Neural cell (in vitro differentiated cells): ENCODE measurements at regions not wholly inside any gene's neighbourhood (a gene's known extent, or its start where the extent isn't known, plus 50 kb on each side); places are given as distances from the start of the nearest gene placed in this dataset.

ENCODE experiments used
- EP300 ChIP-seq: fragments of 450-650 bp; conservative IDR thresholded peaks from 2 replicates; pipeline ENCODE4 v1.6.1; 2014; ENCODE audit warnings: antibody characterized with exemption, mild to moderate bottlenecking, moderate library complexity; ENCODE audit not compliant: poor library complexity, severe bottlenecking
- EZH2 ChIP-seq: fragments of 200-600, 300-800 bp; shearing (Covaris generic), sonication (generic); IDR thresholded peaks from 2 replicates; pipeline ENCODE4 v1.6.1; 2014; ENCODE audit warnings: antibody characterized with exemption, low read length, borderline replicate concordance, mild to moderate bottlenecking; ENCODE audit not compliant: insufficient read depth, poor library complexity, severe bottlenecking
- MXI1 ChIP-seq: fragments of 450-650 bp; conservative IDR thresholded peaks from 2 replicates; pipeline ENCODE4 v1.6.1; 2014; ENCODE audit warnings: antibody characterized with exemption, mild to moderate bottlenecking; ENCODE audit not compliant: poor library complexity, severe bottlenecking
- POLR2AphosphoS5 ChIP-seq: IDR thresholded peaks from 2 replicates; pipeline ENCODE4 v1.6.1; 2012
- RAD21 ChIP-seq: fragments of 450-650 bp; conservative IDR thresholded peaks from 2 replicates; pipeline ENCODE4 v1.6.1; 2014; ENCODE audit warnings: antibody characterized with exemption, mild to moderate bottlenecking, moderate library complexity
- SMC3 ChIP-seq: fragments of 450-650 bp; conservative IDR thresholded peaks from 2 replicates; pipeline ENCODE4 v1.6.1; 2014; ENCODE audit warnings: antibody characterized with exemption, mild to moderate bottlenecking, moderate library complexity; ENCODE audit not compliant: poor library complexity
- TAF1 ChIP-seq: IDR thresholded peaks from 2 replicates; pipeline ENCODE4 v1.6.1; 2012; ENCODE audit warnings: low read depth
- TF ChIP-seq, protein P1 (sequence below): fragments of 450-650 bp; IDR thresholded peaks from 2 replicates; pipeline ENCODE4 v1.5.1; 2014; ENCODE audit warnings: antibody characterized with exemption, mild to moderate bottlenecking, moderate library complexity; ENCODE audit not compliant: poor library complexity, severe bottlenecking

DNA sequence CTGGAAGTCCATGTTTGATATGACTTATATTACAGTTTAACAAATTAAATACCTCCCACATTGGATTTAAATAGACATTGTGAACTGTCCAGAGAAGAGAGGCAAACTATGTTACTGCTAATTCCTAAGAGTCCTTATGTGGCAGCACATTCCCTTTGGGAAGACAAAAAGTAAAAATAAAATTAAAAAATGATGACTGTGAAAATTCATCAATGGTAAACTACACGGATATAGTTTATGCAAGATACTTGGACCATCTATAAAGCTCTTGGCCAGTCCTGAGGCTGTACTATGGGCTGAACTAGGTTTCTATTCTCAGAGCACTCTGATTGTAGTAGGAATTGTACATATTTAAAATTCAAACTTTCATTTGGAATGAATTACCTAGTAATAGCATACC lies 206.4 kb downstream of the LRRK2 start:
- TF ChIP-seq, protein P1, sequence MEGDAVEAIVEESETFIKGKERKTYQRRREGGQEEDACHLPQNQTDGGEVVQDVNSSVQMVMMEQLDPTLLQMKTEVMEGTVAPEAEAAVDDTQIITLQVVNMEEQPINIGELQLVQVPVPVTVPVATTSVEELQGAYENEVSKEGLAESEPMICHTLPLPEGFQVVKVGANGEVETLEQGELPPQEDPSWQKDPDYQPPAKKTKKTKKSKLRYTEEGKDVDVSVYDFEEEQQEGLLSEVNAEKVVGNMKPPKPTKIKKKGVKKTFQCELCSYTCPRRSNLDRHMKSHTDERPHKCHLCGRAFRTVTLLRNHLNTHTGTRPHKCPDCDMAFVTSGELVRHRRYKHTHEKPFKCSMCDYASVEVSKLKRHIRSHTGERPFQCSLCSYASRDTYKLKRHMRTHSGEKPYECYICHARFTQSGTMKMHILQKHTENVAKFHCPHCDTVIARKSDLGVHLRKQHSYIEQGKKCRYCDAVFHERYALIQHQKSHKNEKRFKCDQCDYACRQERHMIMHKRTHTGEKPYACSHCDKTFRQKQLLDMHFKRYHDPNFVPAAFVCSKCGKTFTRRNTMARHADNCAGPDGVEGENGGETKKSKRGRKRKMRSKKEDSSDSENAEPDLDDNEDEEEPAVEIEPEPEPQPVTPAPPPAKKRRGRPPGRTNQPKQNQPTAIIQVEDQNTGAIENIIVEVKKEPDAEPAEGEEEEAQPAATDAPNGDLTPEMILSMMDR = no peak
- TF ChIP-seq SMC3 (no peak), EZH2 (no peak), EP300 (no peak), POLR2AphosphoS5 (no peak), MXI1 (no peak), TAF1 (no peak), RAD21 (no peak)
